ENCODE measurements at regions not wholly inside any gene's neighbourhood (a gene's known extent, or its start where the extent isn't known, plus 50 kb on each side); places are given as distances from the start of the nearest gene placed in this dataset.
A peak's percentile ranks its signal among the peaks of the same experiment; 100 is the strongest.
"Not testable (repeated sequence)": the region's sequence is repeated elsewhere in the genome, so short reads cannot be mapped to it uniquely, and the experiment has no call there.

DNA sequence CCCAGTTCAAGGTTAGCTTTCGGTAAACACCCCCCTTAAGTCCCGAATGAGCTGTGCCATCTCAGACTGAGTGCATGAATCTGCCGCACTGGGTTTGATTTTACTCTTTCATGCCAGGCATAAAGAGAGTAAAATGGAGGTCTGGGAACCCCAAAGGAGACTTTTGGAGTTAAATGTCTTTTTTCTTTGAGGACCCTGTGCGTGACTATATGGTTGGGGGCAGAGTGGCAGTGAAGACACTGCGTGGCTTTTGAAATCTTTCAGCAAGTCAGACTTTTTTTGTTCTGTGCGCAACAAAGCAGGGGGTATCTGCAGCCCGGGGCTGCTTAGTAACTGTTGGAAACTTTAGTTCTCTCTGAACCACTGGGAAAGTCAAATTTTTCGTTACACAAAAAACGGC lies 392.9 kb upstream of the SALL1 start:
- no peak for DNase-seq (ENCODE audit: low read depth in 2 of 2)

DNA sequence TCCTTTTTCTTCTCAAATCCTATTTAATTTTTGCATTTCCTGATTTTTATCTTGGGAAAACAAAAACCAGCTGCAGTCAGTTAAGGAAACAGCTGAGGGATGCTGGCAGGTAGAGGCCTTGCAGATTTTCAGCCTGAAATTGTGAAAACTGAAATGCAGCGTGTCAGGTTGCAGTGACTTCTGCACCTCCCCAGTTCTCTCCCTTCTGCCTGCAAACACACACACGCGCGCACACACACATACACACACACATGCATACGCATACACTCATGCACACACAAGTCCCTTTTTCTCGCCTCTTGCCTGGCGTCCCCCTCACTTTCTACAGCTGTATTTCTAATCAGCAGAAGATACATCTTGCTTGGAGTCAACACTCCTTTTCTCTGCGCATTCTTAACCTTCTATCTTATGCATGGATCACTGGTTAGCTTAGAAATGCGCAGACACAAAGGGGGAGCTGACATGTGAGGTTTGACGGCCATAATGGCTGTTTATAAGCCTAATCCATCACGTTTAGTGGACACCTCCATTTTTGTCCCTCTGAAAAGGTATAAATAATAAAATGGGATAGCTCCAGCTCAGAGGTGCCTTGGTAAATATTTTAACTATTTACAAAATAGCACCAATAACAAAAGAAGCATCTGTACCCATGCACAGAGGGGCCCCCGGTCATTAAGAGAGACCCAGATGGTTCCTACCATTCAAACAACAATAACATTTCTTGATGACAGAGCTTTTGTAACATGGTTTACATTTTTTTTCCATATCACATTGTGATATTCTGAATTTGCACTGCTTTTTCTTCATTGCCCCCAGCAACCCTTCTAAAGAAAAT lies 392.1 kb upstream of the SALL1 start:
- no peak for DNase-seq (ENCODE audit: low read depth in 2 of 2)

DNA sequence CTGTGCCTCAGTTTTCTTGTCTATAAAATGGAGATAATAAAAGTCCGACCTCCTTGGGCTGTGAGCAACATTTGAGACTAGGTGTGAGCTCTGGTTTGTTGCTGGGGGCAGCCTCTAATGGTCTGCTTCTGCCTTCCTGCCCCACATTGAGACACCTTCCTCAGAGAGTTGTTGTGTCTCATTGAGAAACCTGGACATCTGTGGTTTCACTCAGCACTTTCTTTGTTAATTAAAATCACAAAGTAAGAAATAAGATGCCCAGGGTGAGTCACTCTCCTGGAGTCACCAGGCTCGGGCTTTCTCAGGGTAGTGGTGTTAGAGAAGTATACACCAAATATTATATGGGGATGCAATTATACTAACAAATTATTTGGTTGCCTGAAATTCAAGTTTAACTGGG lies 389.2 kb upstream of the SALL1 start:
- no peak for DNase-seq (ENCODE audit: low read depth in 2 of 2)

DNA sequence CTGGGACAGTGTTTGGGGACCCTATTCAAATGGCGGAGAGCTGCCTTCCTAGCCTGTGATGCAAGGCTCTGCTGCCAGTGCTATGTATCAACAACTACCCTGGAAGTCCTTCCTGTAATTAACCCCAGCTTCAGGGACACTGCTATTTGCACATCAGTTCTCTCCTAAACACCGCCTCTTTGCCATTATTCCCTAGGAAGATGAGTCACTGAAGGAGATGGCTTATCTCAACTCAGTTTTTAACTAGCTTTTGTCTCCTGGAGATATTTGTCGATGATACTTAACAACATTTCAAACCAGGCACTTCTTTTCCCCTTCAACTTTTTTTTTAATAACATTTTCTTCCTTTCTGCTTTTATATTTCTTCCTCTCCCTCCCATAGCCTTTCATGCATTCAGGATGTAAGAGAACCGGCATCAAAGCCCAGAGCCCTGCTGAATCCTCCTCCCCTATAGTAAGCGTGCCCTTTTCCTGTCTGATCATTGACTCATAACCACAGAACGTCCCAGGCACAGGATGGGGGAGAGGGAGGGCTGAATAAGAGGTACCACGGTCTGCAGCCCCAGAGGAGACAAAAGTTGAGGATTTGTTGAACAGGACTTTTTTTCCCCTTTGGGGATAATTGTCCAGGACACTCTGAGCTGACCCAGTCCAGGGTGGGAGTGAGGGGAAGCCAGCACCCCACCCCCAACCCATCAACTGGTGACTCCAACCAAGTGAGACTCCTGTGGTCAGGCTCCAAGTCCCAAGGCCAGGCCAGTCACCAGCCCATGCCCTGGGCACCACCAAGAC lies 387.8 kb upstream of the SALL1 start:
- peak; percentile 79 to 80 for DNase-seq (ENCODE audit: low read depth in 2 of 2)

DNA sequence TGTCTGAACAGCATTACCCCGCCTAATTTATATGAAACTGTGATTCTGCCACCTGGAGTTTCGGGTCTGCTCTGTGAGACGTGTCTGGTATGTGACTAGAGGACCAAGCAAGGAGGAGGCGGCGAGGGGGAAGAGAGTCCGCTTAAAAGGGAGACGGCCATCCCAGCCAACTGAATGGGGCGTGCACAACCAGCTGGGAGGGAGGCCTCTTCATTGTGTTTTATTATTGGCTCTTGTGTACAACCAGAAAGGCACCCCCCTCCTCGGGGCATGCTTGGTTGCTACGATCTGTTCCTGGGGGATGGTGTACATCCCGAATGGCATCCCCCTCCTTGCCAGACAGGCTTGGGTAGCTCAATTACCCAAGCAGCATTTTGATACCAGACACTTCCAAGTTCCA lies 384.5 kb upstream of the SALL1 start:
- no peak for DNase-seq (ENCODE audit: low read depth in 2 of 2)

DNA sequence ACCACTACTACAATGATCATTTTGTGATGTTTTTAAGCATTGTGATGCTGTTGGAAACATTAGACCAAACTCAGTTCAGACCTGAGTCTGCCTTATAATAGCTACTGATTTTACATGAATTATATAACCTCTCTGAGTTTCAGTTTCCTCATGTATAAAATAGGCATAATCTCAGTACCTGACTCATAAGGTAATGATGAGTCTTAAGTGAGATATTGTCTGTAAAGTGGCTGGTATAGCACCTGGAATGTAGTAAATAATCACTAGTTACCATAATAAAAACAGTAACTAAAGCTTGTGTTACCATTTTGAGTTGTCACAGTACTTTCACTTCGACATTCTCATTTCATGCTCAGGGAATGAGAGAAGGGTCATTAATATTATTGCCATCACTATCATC lies 381.5 kb upstream of the SALL1 start:
- no peak for DNase-seq (ENCODE audit: low read depth in 2 of 2)

DNA sequence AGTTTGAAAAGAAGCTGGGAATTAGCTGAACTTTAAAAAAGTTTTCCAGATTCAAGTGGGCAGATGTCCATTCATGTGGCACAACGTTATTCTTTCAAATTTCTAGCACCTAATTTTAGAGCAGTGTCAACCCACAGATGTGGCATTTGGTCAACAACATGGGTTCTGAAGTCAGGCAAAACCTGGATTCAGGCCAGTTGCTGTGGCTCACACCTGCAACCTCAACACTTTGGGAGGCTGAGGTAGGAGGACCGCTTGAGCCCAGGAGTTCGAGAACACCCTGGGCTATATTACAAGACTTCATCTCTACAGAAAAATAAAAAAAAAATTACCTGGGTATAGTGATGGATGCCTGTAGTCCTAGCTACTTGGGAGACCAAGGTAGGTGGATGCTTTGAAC lies 380.2 kb upstream of the SALL1 start:
- no peak for DNase-seq (ENCODE audit: low read depth in 2 of 2)

DNA sequence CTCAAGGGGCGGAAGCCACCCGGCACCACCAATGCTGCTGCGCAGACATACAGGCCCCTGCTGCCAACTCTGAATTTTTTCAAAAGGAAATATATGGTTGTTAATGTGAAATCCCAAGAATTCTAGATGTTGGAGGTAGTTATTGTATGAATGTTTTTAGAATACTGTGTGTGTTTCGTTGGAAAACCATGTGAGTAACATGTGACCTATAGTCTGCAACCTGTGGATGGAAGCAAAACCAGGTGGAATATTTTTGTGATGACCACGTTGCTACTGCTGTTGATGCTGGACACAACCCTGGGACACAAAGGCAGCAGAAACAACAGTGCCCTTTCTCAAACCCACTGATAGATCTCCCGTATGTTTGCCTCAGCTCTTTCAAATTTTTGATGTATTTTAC lies 376.3 kb upstream of the SALL1 start:
- DNase-seq (ENCODE audit: low read depth in 2 of 2), result no peak

DNA sequence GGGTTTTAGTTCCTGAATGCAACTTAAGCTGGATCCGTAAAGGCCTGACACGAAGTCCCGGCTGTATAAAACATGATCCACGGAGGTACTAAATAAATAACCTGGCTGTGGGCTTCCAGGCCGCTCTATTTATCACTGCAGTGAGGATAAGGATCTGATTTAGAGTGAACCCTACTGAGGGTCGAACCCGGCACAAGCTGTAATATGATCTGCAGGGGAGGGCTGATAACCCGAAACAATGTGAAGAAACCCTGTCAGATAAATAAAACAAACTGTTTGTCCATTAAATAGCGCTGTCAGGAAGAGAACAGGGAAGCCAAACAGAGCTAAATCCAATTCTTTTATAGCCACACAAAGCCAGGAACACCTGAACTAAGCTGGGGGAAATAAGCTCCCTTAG lies 375.6 kb upstream of the SALL1 start:
- no peak for DNase-seq (ENCODE audit: low read depth in 2 of 2)

DNA sequence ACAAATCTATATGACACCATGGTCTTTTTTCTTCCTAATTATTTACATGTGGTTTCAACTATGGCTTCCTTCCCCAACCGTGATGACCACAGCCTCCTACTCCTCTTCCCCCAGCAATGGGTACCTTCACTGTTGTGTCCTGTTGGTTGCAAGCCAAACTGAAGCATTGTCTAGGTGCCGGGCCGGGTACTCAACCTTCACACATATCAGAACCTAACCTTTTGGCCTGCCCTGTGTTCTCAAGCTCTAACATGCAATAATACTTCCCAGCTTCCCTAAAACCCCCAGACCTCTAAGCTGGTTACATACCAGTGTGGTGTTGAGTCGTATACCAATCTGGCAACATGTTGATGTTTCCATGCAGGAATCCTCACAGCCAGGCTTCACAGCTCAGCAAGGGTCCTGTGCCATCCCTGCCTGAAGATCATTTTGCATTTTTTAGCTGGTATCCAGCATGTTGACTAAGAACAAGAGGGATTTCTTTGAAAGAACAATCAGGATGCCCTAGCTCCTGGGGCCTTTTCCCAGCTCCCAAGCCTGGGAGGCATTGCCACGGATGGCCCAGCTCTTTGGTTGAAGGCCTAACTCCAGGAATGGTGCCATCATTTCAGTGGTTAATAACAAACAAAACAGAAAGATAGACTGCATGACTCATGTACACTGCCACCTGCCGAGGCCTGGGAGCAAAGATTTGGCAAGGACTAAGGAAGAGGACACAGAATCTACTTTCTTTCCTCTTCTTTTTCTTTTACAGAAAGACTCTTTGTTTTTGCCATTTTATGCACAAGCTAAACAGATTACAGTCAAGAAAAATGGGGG lies 373.7 kb upstream of the SALL1 start:
- DNase-seq (ENCODE audit: low read depth in 2 of 2), result no peak

DNA sequence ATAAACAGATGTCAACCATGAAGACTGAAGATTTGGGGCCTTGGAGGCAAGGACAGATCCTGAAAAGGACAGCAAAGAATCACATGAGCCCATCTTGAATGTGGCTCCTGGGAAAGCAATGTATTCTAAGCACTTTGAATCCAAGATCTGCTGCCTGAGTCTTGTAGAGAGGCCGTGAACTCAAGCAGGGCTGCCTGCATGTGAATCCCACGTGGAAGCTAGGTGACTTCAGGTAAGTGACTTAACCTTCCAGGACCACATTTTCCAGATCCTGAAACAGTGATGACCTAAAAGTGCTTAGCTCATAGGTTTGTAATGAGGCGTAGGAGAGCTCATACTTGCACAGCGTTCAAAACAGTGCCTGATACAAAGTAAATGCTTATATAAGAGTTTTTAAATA lies 373.0 kb upstream of the SALL1 start:
- DNase-seq (ENCODE audit: low read depth in 2 of 2), result no peak

DNA sequence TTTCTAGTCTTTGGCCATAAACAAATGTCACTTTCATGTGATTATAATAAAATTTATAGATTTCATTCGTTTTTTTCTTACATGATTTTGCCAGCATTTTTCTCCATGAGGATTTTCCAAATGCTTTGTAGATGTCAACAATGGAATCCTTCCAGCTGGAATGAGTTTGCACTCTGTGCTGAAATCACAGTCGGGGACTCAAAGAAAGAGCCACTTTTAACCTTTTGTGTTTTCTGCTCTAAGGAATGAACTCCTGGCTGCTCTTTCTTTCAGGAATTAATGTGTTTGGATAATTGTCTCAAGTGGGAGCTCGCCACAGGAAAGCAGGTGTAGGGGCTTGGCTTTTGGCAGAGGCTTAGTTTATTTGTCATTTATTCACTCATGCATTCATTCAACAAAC lies 372.3 kb upstream of the SALL1 start:
- DNase-seq (ENCODE audit: low read depth in 2 of 2), result no peak

DNA sequence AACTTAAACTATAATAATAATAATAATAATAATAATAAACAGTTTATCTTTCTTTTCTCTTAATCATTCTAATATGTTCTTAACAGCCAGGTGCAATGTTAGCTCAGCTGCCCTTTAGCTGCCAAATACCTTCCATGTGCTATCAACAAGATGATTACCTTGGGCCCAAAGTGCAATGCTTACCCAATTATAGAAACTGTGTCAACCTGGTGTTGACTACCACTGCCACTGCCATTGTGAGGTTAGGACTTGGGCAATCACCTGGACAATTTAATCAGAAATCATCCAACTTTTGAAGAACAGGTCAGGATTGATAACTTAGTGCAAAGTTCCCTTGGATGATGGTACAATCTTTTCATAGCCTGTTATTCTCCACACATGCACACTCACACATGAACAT lies 371.8 kb upstream of the SALL1 start:
- DNase-seq (ENCODE audit: low read depth in 2 of 2), result no peak

DNA sequence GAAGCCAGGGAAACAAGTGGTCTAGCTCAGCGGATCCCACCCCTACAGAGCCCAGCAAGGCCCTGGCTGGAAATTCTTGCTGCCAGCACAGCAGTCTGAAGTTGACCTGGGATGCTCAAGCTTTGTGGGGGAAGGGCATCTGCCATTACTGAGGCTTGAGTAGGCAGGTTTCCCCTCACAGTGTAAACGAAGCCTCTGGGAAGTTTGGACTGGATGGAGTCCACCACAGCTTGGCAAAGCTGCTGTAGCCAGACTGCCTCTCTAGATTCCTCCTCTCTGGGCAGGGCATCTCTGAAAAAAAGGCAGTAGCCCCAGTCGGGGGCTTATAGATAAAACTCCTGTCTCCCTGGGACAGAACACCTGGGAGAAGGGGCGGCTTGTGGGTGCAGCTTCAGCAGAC lies 365.9 kb upstream of the SALL1 start:
- DNase-seq (ENCODE audit: low read depth in 2 of 2), result not testable (repeated sequence)

DNA sequence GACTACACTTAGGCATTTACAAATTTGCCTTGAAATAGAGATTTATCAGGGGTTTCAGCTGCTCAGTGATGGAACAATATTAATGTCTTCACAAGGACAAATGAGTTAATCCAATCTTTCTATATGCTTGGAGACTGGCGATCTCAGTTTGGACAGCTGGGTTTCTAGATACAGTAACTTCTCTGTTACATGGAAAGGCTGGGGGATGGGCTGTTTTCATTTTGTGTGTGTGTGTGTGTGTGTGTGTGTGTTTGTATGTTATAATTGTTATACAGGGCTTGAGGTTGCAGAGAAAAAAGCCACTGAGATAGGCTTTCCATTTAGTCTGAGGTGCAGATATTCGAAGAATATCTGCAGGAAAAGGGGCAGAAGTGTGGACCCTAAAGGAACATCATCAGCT lies 359.3 kb upstream of the SALL1 start:
- DNase-seq (ENCODE audit: low read depth in 2 of 2), result no peak

DNA sequence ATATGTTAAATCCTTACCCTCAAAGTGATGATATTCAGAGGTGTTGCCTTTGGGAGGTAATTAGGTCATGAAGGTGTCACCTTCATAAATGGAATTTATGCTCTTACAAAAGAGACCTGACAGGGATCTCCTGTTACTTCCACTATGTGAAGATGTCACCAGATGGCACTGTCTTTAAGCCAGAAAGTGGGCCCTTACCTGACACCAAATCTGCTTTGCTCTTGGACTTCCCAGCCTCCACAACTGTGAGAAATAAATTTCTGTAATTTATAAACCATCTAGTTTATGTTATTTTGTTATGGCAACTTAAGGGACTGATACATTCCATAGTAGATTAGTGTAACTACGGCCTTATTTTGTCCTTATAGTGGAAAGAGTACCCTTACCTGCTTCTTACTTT lies 358.3 kb upstream of the SALL1 start:
- no peak for DNase-seq (ENCODE audit: low read depth in 2 of 2)

DNA sequence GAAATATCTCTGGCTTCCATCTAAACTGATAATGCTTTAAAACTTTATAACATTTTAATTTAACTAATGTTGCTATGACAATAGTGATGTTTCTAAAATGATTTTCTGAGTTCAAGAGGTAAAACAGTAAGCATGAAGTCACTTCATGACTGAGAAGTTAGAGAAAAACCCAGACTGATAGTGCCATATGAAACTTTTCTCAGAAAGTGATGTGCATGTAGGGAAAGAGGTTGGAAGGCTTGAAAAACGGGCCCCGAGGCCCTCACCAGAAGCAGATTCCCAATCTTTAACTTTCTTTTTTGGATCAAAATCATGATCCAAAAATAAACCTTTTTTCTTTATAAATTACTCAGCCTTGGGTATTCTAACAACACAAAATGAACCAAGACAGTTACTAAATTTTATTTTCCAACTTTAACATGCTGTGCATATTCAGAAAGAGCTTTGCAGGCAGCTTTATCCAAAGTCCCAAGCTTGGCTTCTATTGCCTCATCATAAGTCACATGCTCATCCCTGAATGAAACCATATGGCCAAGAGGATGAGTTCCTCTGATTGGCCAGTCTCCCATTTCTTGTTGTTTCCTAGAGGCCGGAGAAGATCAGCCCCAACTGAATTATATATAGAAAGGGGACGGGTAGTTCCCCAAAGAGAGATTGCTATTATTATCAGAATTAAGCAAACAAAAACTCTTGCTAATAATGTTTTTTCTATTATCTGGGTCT lies 357.6 kb upstream of the SALL1 start:
- DNase-seq (ENCODE audit: low read depth in 2 of 2), result peak; percentile 22 to 29

DNA sequence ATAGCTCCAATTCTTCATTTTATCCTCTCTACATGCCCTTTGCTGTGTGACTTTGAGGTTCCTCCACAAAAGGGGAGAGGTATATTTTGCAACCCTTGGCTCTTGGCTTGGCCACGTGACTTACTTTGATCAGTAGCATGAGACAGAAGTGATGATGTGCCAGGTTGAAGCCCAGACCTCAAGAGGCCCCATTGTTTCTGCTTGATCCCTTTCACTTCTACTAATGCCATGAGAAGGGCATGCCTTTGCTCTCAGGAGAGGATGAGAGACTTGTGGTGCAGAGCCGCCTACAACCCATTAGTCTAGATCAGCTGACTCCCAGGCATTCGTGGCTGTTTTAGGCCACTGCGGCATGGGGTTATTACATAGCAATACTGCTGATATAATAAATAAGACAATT lies 356.2 kb upstream of the SALL1 start:
- no peak for DNase-seq (ENCODE audit: low read depth in 2 of 2)

DNA sequence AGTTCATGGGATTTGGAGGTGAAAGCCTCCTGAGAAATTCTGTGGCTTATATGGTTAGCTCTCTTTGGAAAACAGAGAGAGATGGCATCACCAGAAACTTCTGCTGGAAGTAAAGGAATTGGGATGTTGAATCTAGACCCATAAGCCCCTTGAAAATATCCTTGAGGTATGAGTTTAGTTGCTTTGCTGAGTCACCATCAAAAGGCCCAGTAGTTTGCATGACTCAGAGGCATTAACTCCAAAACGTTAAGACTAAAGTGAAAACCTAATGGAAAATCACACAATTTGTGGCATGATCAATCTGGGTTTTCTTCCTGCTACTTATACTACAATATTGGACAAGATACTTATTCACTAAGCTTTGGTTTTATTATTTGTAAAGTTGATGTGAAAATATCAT lies 349.2 kb upstream of the SALL1 start:
- DNase-seq (ENCODE audit: low read depth in 2 of 2), result no peak

DNA sequence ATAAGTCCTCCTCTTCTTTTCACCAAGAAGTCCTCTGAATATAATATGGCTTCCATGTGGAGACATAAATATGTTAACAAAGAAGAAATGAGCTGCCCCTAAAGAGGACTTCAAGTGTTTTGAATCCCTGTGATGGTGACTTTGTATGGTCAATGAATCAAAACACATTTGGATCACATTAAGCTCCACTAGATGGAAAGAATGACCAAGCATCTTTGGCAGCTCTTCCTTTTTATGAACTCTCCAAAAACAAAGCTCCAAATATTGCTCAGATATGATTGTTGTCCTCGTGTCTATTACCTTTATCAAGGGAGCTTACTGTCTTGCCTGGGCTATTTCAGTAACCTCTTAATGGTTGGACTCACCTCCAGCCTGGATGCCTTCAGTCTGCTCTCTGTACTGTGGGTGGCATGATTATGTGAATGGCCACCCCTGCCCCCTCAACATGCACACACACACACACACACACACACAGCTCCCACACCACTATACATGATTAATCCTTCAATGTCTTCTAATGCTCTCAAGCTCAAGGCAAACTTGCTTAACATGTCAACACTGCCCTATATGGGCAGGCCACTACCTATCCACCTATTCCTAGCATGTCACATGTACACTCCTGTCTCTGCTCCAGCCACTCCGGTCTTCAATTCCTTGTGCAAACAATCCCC lies 346.6 kb upstream of the SALL1 start:
- no peak for DNase-seq (ENCODE audit: low read depth in 2 of 2)

DNA sequence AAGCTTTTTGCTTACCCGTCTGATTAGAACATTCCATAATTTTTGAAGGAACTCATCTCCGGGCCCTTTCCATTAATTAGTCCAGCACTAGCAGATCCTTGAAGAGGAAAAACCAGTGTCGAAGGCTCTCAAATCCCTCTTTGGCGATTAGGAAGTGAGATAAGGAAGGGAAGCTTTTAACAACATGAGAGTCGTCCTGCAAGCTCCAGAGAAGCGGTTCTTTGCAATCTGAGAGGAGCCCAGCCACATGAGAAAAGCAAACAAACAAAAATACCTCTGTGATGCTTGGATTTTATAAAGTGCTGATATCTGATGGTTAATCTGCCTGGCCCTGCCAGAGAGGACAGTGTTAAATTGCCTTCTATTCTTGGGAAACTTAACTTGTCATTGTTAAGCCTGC lies 339.8 kb upstream of the SALL1 start:
- DNase-seq (ENCODE audit: low read depth in 2 of 2), result no peak
